ENCODE measurements at regions not wholly inside any gene's neighbourhood (a gene's known extent, or its start where the extent isn't known, plus 50 kb on each side); places are given as distances from the start of the nearest gene placed in this dataset.

- BruUV-seq (replicated peaks), result no TSS peak
- H3K27ac ChIP-seq (ENCODE audit: extremely low read length, insufficient read depth, low read length), result no peak overlapping the region
- no peak overlapping the region for H3K9ac ChIP-seq (ENCODE audit: insufficient read depth, low read depth, low read length)
- POLR2A ChIA-PET, result no interaction called here
- no peak for ATAC-seq
- no peak for DNase-seq (ENCODE audit: low spot score)
- intact Hi-C loops (cut with micrococcal nuclease; ENCODE audit: unreplicated experiment) (loop anchor here (5.0 to 10.0 kb wide), 2 partner anchors 520 to 738 kb away; no protein-coding TSS in a partner anchor), in situ Hi-C loops (cut with HindIII; ENCODE audit: extremely low pct_ligation_motif_present, low pct_unique_long_range_greater_than_20kb) (loop anchor here (25.0 kb wide), 1 partner anchor 710 kb away; the partner anchor contains the start of genes TSPO2 and UNC5CL)
- H3K4me1 ChIP-seq (ENCODE audit: insufficient read depth, low read length), result no peaks in the 10 kb centered on the region
- FAIRE-seq, result no peak
- H3K9me3 ChIP-seq (ENCODE audit: low read length), result no peaks in the 10 kb centered on the region
- CTCF ChIA-PET (ENCODE audit: low intra/inter-chr PET ratio, low total read pairs), result no interaction called here
- no peak overlapping the region for H3K4me3 ChIP-seq (replicated peaks in 1 of 3; ENCODE audit: insufficient read depth in 1 of 3, low read depth in 2 of 3, low read length in 3 of 3)
- peaks cover 3 to 15% of the 10 kb centered on the region in 2 experiments; a peak in 3 of 5 replicates for H3K27me3 ChIP-seq (ENCODE audit: control insufficient read depth in 1 of 2, insufficient read depth in 2 of 2, low read length in 2 of 2)
- H2AFZ ChIP-seq (ENCODE audit: low read length), result no peak overlapping the region
- H4K20me1 ChIP-seq (ENCODE audit: insufficient read depth, low read length), result no peaks in the 10 kb centered on the region
- H3K36me3 ChIP-seq (replicated peaks in 1 of 2; ENCODE audit: control insufficient read depth in 1 of 2, insufficient read depth in 2 of 2, low read length in 2 of 2), result no peaks in the 10 kb centered on the region
- WGBS (ENCODE audit: low lambda C conversion rate), result 0% methylated on average over 3 of the region's 3 CpGs
- no peaks in the 10 kb centered on the region for H3K79me2 ChIP-seq (ENCODE audit: insufficient read depth, low read length)
- H3K4me2 ChIP-seq (ENCODE audit: low read depth, low read length), result no peak overlapping the region
- TF ChIP-seq GFI1 (CRISPR knock-in tag; IDR thresholded peaks at IDR 0.05; ENCODE audit: borderline replicate concordance) (no peak), SRF (IDR thresholded peaks at IDR 0.05; ENCODE audit: low read depth, low read length) (no peak), SNAI1 (CRISPR knock-in tag; IDR thresholded peaks at IDR 0.05; ENCODE audit: borderline replicate concordance) (no peak), ZBTB8A (CRISPR knock-in tag; IDR thresholded peaks at IDR 0.05; ENCODE audit: borderline replicate concordance, low read depth) (no peak), SOX6 (IDR thresholded peaks at IDR 0.05) (no peak), SOX6 (CRISPR knock-in tag; IDR thresholded peaks at IDR 0.05) (no peak), ZNF569 (CRISPR knock-in tag; IDR thresholded peaks at IDR 0.05; ENCODE audit: borderline replicate concordance) (no peak), HDAC6 (IDR thresholded peaks at IDR 0.05; ENCODE audit: low read depth, low read length) (no peak), TAF15 (IDR thresholded peaks at IDR 0.05; ENCODE audit: low read depth, low read length, poor library complexity, severe bottlenecking) (no peak), ZNF274 (CRISPR knock-in tag; IDR thresholded peaks at IDR 0.05) (no peak), HOXA3 (CRISPR knock-in tag; IDR thresholded peaks at IDR 0.05) (no peak), ZNF20 (CRISPR knock-in tag; IDR thresholded peaks at IDR 0.05) (no peak), ZNF44 (CRISPR knock-in tag; IDR thresholded peaks at IDR 0.05) (no peak)
- TF ChIP-seq, protein P1, sequence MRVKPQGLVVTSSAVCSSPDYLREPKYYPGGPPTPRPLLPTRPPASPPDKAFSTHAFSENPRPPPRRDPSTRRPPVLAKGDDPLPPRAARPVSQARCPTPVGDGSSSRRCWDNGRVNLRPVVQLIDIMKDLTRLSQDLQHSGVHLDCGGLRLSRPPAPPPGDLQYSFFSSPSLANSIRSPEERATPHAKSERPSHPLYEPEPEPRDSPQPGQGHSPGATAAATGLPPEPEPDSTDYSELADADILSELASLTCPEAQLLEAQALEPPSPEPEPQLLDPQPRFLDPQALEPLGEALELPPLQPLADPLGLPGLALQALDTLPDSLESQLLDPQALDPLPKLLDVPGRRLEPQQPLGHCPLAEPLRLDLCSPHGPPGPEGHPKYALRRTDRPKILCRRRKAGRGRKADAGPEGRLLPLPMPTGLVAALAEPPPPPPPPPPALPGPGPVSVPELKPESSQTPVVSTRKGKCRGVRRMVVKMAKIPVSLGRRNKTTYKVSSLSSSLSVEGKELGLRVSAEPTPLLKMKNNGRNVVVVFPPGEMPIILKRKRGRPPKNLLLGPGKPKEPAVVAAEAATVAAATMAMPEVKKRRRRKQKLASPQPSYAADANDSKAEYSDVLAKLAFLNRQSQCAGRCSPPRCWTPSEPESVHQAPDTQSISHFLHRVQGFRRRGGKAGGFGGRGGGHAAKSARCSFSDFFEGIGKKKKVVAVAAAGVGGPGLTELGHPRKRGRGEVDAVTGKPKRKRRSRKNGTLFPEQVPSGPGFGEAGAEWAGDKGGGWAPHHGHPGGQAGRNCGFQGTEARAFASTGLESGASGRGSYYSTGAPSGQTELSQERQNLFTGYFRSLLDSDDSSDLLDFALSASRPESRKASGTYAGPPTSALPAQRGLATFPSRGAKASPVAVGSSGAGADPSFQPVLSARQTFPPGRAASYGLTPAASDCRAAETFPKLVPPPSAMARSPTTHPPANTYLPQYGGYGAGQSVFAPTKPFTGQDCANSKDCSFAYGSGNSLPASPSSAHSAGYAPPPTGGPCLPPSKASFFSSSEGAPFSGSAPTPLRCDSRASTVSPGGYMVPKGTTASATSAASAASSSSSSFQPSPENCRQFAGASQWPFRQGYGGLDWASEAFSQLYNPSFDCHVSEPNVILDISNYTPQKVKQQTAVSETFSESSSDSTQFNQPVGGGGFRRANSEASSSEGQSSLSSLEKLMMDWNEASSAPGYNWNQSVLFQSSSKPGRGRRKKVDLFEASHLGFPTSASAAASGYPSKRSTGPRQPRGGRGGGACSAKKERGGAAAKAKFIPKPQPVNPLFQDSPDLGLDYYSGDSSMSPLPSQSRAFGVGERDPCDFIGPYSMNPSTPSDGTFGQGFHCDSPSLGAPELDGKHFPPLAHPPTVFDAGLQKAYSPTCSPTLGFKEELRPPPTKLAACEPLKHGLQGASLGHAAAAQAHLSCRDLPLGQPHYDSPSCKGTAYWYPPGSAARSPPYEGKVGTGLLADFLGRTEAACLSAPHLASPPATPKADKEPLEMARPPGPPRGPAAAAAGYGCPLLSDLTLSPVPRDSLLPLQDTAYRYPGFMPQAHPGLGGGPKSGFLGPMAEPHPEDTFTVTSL (CRISPR knock-in tag; IDR thresholded peaks at IDR 0.05; ENCODE audit: borderline replicate concordance), result no peak
- TF ChIP-seq, protein P2, sequence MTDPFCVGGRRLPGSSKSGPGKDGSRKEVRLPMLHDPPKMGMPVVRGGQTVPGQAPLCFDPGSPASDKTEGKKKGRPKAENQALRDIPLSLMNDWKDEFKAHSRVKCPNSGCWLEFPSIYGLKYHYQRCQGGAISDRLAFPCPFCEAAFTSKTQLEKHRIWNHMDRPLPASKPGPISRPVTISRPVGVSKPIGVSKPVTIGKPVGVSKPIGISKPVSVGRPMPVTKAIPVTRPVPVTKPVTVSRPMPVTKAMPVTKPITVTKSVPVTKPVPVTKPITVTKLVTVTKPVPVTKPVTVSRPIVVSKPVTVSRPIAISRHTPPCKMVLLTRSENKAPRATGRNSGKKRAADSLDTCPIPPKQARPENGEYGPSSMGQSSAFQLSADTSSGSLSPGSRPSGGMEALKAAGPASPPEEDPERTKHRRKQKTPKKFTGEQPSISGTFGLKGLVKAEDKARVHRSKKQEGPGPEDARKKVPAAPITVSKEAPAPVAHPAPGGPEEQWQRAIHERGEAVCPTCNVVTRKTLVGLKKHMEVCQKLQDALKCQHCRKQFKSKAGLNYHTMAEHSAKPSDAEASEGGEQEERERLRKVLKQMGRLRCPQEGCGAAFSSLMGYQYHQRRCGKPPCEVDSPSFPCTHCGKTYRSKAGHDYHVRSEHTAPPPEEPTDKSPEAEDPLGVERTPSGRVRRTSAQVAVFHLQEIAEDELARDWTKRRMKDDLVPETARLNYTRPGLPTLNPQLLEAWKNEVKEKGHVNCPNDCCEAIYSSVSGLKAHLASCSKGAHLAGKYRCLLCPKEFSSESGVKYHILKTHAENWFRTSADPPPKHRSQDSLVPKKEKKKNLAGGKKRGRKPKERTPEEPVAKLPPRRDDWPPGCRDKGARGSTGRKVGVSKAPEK (CRISPR knock-in tag; IDR thresholded peaks at IDR 0.05; ENCODE audit: borderline replicate concordance), result no peak
Measured at GRCh38 chr6:40326714-40327421, 260.3 kb downstream of the LRFN2 start.
